Liver (tissue), 8 donors: ENCODE measurements at regions not wholly inside any gene's neighbourhood (a gene's known extent, or its start where the extent isn't known, plus 50 kb on each side); places are given as distances from the start of the nearest gene placed in this dataset.

Experiments
- DNase-seq: peaks from one replicate; pipeline ENCODE4 v3.0.0-alpha.2; 2017; ENCODE audit warnings: low spot score
- H3K27ac ChIP-seq, 2 donors: one replicate each; pipeline ENCODE4 v1.7.0; 2013; ENCODE audit warnings: inconsistent platforms in 2 of 2, low read length in 2 of 2, control low read depth in 1 of 2, low read depth in 1 of 2, mild to moderate bottlenecking in 1 of 2
- H3K27me3 ChIP-seq, 4 donors: one replicate each; pipeline versions ENCODE4 v1.6.1 to v1.7.0; 2013; ENCODE audit warnings: low read length in 3 of 4, inconsistent platforms in 1 of 4, mild to moderate bottlenecking in 1 of 4, moderate library complexity in 1 of 4; ENCODE audit not compliant: control insufficient read depth in 4 of 4, insufficient read depth in 4 of 4
- H3K36me3 ChIP-seq, 4 donors: one replicate each; pipeline versions ENCODE4 v1.6.1 to v1.7.0; 2013; ENCODE audit warnings: low read length in 3 of 4, mild to moderate bottlenecking in 3 of 4, low read depth in 1 of 4, moderate library complexity in 1 of 4; ENCODE audit not compliant: control insufficient read depth in 4 of 4, insufficient read depth in 3 of 4
- H3K4me1 ChIP-seq, 4 donors: one replicate each; pipeline versions ENCODE4 v1.6.1 to v1.7.0; 2013; ENCODE audit warnings: low read length in 3 of 4, mild to moderate bottlenecking in 3 of 4, moderate library complexity in 1 of 4; ENCODE audit not compliant: control insufficient read depth in 4 of 4, insufficient read depth in 4 of 4
- H3K4me3 ChIP-seq, 3 donors: one replicate each; pipeline versions ENCODE4 v1.6.1 to v1.7.0; 2013; ENCODE audit warnings: low read length in 3 of 3, control low read depth in 1 of 3, low read depth in 1 of 3, mild to moderate bottlenecking in 1 of 3
- H3K9ac ChIP-seq, 2 donors: one replicate each; pipeline ENCODE4 v1.7.0; 2013; ENCODE audit warnings: low read length in 2 of 2, mild to moderate bottlenecking in 2 of 2, moderate library complexity in 2 of 2, control low read depth in 1 of 2, low read depth in 1 of 2
- H3K9me3 ChIP-seq, 4 donors: one replicate each; pipeline versions ENCODE4 v1.6.1 to v1.7.0; 2013; ENCODE audit warnings: low read length in 3 of 4; ENCODE audit not compliant: control insufficient read depth in 4 of 4
- FOXA1 ChIP-seq: IDR thresholded peaks from 2 replicates; pipeline ENCODE4 v1.6.1; 2016; ENCODE audit warnings: antibody characterized with exemption
- FOXA2 ChIP-seq: IDR thresholded peaks from 2 replicates; pipeline ENCODE4 v1.6.1; 2016; ENCODE audit warnings: antibody characterized with exemption
- GABPA ChIP-seq, 2 donors: IDR thresholded peaks in 1 of 2; conservative IDR thresholded peaks in 1 of 2; 2 replicates each; pipeline ENCODE4 v1.6.1; 2016; ENCODE audit warnings: antibody characterized with exemption in 2 of 2, mild to moderate bottlenecking in 1 of 2, moderate library complexity in 1 of 2
- HNF4A ChIP-seq, 2 donors: conservative IDR thresholded peaks; 2 replicates each; pipeline ENCODE4 v1.6.1; 2016; ENCODE audit warnings: antibody characterized with exemption in 2 of 2, mild to moderate bottlenecking in 2 of 2
- HNF4G ChIP-seq: IDR thresholded peaks from 2 replicates; pipeline ENCODE4 v1.6.1; 2016; ENCODE audit warnings: antibody characterized with exemption
- JUND ChIP-seq, 2 donors: IDR thresholded peaks; 2 replicates each; pipeline ENCODE4 v1.6.1; 2016; ENCODE audit warnings: antibody characterized with exemption in 2 of 2
- NR2F2 ChIP-seq: IDR thresholded peaks from 2 replicates; pipeline ENCODE4 v1.6.1; 2016; ENCODE audit warnings: antibody characterized with exemption
- RAD21 ChIP-seq, 2 donors: IDR thresholded peaks; 2 replicates each; pipeline ENCODE4 v1.6.1; 2016; ENCODE audit warnings: antibody characterized with exemption in 2 of 2, mild to moderate bottlenecking in 2 of 2
- RXRA ChIP-seq, 2 donors: IDR thresholded peaks; 2 replicates each; pipeline ENCODE4 v1.6.1; 2017 to 2018; ENCODE audit warnings: antibody characterized with exemption in 2 of 2, mild to moderate bottlenecking in 1 of 2
- SP1 ChIP-seq: IDR thresholded peaks from 2 replicates; pipeline ENCODE4 v1.6.1; 2018; ENCODE audit warnings: antibody characterized with exemption, mild to moderate bottlenecking
- TAF1 ChIP-seq: conservative IDR thresholded peaks from 2 replicates; pipeline ENCODE4 v1.6.1; 2016; ENCODE audit warnings: antibody characterized with exemption, mild to moderate bottlenecking
- WGBS: extraction: QIAGEN DNeasy Blood & Tissue Kit; methylation state at CpG from one replicate; pipeline ENCODE4 v1.1.7; 2013; 5-methylcytosine and 5-hydroxymethylcytosine counted together
- TF ChIP-seq, protein P1 (sequence below): fragments of 150-350 bp; IDR thresholded peaks from 2 replicates; pipeline ENCODE4 v1.5.1; 2017; ENCODE audit warnings: improper control_type of control experiment, low read depth, low read length; ENCODE audit not compliant: missing input control
- TF ChIP-seq, protein P2 (sequence below): IDR thresholded peaks from 2 replicates; pipeline ENCODE4 v1.6.1; 2016; ENCODE audit warnings: antibody characterized with exemption
- TF ChIP-seq, protein P3 (sequence below): IDR thresholded peaks from 2 replicates; pipeline ENCODE4 v1.6.1; 2016; ENCODE audit warnings: antibody characterized with exemption
- TF ChIP-seq, protein P4 (sequence below): IDR thresholded peaks from 2 replicates; pipeline ENCODE4 v1.6.1; 2016; ENCODE audit warnings: antibody characterized with exemption, mild to moderate bottlenecking
- TF ChIP-seq, protein P5 (sequence below): IDR thresholded peaks from 2 replicates; pipeline ENCODE4 v1.6.1; 2016; ENCODE audit warnings: antibody characterized with exemption
- donor health status: healthy.
- donor health status: healthy.
- donor health status: healthy.
- donor health status: healthy.
- donor health status: healthy.

DNA sequence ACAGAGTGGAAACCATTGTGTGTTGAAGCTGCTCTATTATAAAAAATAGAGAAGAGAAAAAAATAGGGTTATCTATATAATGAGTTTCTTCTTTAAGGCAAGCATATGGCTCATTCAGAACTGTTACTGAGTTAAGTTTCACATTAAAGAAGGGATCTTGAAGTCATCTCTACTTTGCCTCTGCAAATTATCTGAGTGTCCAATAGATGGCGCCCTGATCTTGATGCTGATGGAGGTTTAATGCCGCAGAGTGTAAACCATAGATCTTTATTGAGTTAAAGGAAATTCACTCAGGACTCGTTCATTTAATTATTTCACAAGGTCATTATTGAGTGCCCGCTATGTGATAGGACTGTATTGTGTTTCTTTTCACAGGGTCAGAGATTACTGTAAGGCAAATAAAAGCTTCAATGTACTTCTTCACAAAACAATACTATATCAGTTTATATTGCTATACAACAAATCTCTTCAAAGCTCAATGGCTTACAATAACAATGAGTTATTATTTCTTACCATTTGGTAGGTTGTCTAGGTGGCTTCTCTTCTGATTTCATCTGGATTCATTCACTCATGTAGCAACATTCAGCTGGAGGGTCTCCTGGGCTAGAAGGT is 171.4 kb downstream of the NSUN3 start:
- H3K27me3 ChIP-seq = no peaks in the 10 kb centered on the region
- DNase-seq = no peak
- H3K4me3 ChIP-seq = no peak overlapping the region
- H3K9me3 ChIP-seq = no peaks in the 10 kb centered on the region
- H3K9ac ChIP-seq = no peak overlapping the region
- TF ChIP-seq, protein P1, sequence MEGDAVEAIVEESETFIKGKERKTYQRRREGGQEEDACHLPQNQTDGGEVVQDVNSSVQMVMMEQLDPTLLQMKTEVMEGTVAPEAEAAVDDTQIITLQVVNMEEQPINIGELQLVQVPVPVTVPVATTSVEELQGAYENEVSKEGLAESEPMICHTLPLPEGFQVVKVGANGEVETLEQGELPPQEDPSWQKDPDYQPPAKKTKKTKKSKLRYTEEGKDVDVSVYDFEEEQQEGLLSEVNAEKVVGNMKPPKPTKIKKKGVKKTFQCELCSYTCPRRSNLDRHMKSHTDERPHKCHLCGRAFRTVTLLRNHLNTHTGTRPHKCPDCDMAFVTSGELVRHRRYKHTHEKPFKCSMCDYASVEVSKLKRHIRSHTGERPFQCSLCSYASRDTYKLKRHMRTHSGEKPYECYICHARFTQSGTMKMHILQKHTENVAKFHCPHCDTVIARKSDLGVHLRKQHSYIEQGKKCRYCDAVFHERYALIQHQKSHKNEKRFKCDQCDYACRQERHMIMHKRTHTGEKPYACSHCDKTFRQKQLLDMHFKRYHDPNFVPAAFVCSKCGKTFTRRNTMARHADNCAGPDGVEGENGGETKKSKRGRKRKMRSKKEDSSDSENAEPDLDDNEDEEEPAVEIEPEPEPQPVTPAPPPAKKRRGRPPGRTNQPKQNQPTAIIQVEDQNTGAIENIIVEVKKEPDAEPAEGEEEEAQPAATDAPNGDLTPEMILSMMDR = peak; percentile 41
- TF ChIP-seq RAD21 (IDR thresholded peaks at IDR 0.05) = peak; percentile 62 to 71
- no peak for TF ChIP-seq RXRA (IDR thresholded peaks at IDR 0.05)
- H3K4me1 ChIP-seq = no peaks in the 10 kb centered on the region
- no peaks in the 10 kb centered on the region for H3K36me3 ChIP-seq
- no peak overlapping the region for H3K27ac ChIP-seq
- WGBS = 22% methylated on average over 4 of the region's 4 CpGs

DNA sequence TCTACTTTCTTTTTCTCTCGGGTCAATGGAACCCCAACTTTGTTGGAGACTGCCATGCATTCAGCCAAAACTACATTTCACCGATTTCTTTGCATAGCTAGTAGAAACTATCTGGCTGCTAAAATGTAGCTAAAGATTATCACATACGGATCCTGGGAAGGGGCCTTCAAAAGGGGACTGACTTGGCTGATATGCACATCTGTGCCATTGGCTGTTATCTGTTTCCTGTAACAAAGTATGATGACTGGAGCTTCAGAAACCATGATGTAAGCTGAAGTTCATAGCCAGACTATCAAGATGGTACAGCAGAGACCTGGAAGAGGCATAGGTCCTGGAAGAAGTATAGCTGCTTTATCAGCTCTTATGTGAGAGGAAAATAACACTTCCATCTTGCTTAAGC is 179.1 kb downstream of the NSUN3 start:
- Histone ChIP-seq H3K27me3 (peaks cover 0 to 4% (median 0%) of the 10 kb centered on the region in 4 donors), H3K4me1 (no peaks in the 10 kb centered on the region), H3K36me3 (no peaks in the 10 kb centered on the region), H3K9me3 (no peaks in the 10 kb centered on the region), H3K4me3 (no peak overlapping the region), H3K27ac (no peak overlapping the region), H3K9ac (no peak overlapping the region)
- DNase-seq = no peak
- 69% methylated on average over 3 of the region's 3 CpGs for WGBS
- TF ChIP-seq SP1 = no peak
- TF ChIP-seq RXRA (IDR thresholded peaks at IDR 0.05) = no peak
- TF ChIP-seq FOXA2 = no peak
- TF ChIP-seq TAF1 = no peak
- TF ChIP-seq, protein P2, sequence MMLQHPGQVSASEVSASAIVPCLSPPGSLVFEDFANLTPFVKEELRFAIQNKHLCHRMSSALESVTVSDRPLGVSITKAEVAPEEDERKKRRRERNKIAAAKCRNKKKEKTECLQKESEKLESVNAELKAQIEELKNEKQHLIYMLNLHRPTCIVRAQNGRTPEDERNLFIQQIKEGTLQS = no peak
- no peak for TF ChIP-seq HNF4A (conservative IDR thresholded peaks at IDR 0.05)
- no peak for TF ChIP-seq JUND (IDR thresholded peaks at IDR 0.05)
- TF ChIP-seq HNF4G = no peak
- no peak for TF ChIP-seq GABPA (IDR thresholded peaks at IDR 0.05 in 1 of 2, conservative IDR thresholded peaks at IDR 0.05 in 1 of 2)
- TF ChIP-seq, protein P3, sequence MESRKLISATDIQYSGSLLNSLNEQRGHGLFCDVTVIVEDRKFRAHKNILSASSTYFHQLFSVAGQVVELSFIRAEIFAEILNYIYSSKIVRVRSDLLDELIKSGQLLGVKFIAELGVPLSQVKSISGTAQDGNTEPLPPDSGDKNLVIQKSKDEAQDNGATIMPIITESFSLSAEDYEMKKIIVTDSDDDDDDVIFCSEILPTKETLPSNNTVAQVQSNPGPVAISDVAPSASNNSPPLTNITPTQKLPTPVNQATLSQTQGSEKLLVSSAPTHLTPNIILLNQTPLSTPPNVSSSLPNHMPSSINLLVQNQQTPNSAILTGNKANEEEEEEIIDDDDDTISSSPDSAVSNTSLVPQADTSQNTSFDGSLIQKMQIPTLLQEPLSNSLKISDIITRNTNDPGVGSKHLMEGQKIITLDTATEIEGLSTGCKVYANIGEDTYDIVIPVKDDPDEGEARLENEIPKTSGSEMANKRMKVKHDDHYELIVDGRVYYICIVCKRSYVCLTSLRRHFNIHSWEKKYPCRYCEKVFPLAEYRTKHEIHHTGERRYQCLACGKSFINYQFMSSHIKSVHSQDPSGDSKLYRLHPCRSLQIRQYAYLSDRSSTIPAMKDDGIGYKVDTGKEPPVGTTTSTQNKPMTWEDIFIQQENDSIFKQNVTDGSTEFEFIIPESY = no peak
- TF ChIP-seq, protein P4, sequence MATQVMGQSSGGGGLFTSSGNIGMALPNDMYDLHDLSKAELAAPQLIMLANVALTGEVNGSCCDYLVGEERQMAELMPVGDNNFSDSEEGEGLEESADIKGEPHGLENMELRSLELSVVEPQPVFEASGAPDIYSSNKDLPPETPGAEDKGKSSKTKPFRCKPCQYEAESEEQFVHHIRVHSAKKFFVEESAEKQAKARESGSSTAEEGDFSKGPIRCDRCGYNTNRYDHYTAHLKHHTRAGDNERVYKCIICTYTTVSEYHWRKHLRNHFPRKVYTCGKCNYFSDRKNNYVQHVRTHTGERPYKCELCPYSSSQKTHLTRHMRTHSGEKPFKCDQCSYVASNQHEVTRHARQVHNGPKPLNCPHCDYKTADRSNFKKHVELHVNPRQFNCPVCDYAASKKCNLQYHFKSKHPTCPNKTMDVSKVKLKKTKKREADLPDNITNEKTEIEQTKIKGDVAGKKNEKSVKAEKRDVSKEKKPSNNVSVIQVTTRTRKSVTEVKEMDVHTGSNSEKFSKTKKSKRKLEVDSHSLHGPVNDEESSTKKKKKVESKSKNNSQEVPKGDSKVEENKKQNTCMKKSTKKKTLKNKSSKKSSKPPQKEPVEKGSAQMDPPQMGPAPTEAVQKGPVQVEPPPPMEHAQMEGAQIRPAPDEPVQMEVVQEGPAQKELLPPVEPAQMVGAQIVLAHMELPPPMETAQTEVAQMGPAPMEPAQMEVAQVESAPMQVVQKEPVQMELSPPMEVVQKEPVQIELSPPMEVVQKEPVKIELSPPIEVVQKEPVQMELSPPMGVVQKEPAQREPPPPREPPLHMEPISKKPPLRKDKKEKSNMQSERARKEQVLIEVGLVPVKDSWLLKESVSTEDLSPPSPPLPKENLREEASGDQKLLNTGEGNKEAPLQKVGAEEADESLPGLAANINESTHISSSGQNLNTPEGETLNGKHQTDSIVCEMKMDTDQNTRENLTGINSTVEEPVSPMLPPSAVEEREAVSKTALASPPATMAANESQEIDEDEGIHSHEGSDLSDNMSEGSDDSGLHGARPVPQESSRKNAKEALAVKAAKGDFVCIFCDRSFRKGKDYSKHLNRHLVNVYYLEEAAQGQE = no peak
- no peak for TF ChIP-seq RAD21 (IDR thresholded peaks at IDR 0.05)
- TF ChIP-seq, protein P5, sequence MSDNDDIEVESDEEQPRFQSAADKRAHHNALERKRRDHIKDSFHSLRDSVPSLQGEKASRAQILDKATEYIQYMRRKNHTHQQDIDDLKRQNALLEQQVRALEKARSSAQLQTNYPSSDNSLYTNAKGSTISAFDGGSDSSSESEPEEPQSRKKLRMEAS = no peak
- no peak for TF ChIP-seq FOXA1
- TF ChIP-seq, protein P1 = no peak
- no peak for TF ChIP-seq NR2F2
